NK-92 treated with Interleukin-12 subunit alpha and Interleukin-12 subunit beta, amount 100 ng/mL, for 24 hours (cell line): ENCODE measurements at regions not wholly inside any gene's neighbourhood (a gene's known extent, or its start where the extent isn't known, plus 50 kb on each side); places are given as distances from the start of the nearest gene placed in this dataset.
"Not testable (repeated sequence)": the region's sequence is repeated elsewhere in the genome, so short reads cannot be mapped to it uniquely, and the experiment has no call there.

ENCODE experiments used
- DNase-seq: peaks from one replicate; lab custom pipeline; 2025; lab: John Stamatoyannopoulos, UW

DNA sequence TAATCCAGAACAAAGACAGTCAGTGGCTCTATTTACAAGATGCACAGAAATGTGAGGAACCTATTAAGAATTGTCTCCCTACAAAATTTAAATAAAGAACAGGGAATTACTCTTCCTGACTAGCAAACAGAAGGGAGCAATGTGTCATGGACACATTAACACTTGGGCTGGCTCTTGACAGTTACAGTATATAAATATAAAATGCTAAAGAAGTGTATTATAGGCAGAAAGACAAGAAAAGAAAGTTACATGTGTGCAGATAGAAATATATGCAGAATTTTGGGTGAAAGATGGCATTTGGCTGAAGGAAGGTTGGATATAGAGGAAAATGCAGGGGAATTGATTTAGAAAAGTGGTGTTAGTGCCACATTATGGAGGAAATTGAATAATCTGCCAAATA is 2257.1 kb upstream of the ACO1 start:
- DNase-seq: no peak

DNA sequence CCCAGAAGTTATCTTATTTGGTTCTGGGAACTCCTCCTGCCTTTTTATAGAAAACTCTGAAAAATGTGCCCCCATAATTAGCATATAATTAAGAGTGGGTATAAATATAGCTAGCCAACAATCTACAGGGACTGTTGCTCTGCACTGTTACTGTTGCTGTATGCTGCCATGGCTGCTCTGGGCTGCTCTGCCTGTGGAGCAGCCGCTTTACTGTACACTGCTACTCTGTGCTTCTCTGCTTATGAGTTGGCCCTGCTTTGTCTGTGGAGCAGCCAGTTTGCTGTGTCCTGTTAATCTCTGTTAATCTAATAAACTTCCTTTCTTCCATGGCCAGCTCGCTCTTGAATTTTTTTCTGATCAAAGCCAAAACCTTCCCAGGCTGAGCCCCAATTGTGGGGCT is 2244.0 kb upstream of the ACO1 start:
- no peak for DNase-seq

DNA sequence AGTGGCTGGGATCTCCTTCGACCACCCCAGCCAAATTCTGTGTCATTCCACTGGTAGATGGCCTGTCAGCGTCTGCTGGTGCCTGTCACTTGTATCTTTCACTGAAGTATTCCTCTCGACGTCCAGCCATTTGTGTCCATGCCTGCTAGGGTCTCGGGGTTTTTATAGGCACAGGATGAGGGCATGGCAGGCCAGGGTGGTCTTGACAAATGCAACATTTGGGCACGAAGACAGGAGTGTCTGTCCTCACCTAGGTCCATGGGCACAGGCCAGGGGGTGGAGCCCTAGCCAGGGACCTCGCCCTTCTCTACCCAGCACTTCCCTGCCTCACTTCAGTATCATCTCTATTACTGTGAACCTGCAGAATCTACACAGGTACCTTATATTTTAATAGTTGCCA is 2223.9 kb upstream of the ACO1 start:
- DNase-seq: no peak

DNA sequence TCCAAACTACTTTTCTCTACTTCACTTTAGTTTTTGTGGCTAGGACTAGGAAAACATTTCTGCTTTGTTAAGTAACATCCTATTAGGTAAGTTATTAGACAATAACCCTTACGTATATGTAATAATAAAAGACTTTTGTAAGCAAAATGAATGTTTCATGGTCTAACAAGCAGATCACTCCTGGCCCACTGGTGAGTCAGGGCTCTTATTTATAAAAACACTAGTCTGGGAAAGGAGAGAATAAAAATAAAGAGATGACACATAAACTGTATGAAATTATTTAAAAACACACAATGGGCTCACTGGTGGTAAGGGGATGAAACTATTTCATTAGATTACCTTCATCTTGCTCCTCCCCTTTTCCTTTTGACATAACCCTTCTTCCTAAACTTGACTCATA is 2212.2 kb upstream of the ACO1 start:
- DNase-seq: no peak

DNA sequence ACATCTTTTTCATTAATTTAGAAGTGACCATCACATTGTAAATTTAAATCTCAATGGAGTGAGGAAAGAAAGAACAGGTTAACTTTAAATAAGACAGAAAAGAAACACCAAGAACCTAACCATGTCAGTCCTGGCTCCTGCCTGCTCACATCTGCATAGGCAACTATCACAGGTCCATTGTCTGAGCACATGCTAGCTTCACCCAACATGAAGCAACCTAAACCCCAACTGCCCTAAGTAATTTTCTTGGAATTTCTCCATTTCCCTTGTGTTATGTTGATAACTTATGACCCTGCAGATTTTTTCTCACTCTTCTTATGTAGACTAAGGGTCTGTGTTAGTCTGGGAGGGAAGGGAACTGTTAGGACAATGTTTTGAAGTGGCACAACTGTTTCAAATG is 2205.8 kb upstream of the ACO1 start:
- no peak for DNase-seq

DNA sequence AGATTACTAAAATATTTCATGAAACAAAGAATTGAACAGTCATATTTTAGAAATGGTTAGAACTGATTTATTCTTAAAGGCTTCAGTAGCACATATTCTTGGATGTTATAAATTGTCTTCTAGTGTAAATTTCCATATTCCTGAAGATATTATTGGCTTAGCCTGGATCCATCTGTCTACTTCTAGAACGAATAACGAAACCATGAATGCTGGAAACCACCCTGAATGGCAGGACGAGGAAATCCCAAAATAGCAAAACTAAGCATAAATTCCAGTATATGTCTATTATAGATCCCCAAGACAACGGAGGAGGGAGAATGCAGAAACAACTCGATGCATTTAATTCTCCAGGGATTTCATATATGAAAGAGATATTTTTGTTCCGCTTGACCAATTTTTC is 2191.0 kb upstream of the ACO1 start:
- no peak for DNase-seq

DNA sequence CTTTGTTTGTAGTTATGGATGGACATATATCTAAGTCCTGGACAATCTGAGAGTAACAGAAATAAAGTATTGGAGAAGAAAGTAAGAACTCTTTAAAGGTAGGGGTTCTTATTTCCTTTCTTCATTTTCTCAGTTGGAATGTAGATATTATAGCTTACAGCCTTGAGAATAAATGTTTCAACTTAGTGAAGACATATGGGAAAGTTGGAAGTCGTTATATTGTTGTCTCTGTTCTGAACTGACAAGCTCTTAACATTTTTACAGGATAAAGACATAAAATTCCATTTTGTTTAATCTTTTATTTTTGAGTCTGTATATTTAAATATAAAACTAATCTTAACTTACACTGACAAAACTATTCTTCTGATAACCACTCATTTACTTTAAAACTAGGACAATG is 2187.5 kb upstream of the ACO1 start:
- no peak for DNase-seq

DNA sequence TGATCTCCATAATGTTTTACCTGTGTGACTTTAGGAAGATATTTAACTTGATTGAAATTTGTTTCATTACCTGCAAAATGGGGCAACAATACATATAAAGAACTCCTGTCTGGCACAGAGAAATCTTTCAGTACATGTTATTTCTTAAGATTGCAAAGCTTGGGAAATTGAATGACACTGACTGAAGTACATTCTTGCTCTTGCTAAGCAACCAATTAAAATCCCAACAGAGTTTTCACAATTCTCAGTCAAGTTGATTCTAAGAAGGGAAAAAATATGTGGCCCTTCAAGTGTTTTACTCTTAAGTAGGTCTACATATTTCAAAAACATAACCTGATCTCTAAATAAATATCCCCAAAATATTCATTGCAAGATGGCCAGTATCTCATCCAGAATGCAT is 2187.0 kb upstream of the ACO1 start:
- no peak for DNase-seq

DNA sequence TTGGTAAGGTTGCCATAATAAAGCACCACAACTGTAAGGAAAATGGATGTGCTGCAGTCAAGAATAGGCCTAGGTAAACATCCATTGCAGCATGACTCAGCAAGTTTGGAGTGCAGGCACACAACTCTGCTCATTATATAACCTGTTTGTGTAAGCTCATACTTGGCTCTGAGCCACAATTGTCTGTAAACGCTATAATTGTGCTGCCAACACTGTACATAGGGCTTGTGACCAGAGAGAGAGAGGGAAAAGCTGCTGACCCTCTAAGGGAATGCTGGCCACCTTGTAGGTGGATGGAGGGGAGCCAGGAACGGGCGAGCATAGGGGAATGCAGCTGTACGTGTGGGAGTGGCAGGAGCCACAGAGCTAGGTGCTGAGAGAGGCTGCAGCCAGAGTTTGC is 2186.5 kb upstream of the ACO1 start:
- no peak for DNase-seq

DNA sequence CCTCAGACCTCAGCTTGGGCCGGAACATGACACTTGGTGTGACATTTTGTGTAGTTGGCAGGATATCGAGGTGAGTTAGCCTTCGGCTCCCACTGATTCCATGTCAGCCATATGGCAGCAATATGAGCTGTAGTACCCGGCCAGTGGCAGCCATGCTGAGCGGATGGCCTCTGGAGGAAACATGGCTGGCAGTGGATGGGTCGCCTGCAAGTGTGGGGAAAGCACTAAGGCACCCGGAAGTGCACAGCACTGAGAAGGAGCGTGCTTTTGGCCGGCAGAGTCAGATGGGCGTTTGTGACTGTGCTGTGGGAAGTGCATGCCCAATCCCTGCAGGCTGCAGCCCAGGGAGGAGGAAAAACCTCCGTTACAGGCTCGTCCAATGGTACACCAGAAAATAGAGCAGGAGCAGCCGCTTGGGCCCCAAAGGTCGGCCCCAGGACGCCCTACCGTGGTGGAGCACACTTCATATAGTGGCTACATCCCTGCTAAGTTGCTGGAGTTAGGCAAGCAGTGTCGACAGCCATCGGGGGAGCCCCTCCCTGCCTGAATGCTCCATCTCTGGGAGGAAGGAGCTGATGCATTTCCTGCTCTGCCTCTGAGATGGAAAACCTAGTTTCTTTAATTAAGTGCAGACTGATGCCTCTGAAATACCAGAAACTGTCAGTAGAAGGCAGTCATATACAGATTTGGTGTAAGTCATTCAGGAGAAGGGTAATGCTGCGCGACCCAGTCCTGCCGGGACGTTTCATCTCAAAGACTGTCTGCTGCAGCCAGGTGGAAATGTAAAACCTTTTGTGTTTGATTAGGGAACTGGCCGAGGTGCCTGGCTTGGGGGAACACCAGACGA is 2185.8 kb upstream of the ACO1 start:
- no peak for DNase-seq

DNA sequence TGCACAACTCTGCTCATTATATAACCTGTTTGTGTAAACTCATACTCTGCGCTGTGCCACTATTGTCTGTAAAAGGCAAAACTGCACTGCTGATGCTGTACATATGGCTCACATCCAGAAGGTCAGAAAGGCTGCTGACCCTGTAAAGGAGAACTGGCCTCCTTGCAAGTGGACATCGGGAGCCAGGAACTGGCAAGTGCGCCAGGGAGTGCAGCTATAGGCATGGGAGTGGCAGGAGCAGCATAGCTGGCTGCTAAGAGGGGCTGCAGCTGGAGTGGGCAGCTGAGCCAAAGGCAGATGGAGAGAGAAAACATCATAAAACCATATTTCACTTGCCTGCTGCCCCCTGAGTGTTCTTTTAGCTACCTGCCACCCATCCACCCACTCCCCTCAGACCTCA is 2183.4 kb upstream of the ACO1 start:
- no peak for DNase-seq

DNA sequence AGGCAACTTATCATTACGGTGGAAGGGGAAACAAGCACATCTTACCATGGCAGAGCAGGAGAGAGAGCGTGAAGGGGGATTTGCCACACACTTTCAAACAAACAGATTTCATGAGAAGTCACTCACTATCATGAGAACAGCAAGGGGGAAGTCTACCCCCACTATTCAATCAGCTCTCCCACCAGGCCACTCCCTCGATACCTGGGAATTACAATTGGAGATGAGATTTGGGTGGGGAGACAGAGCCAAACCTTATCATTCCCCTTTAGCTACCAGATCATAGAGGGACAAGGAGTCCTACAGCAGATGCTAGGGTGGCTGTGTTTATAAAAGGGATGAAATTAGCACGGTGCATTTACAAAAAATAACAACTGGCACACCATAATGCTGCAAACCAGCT is 2149.4 kb upstream of the ACO1 start:
- no peak for DNase-seq

DNA sequence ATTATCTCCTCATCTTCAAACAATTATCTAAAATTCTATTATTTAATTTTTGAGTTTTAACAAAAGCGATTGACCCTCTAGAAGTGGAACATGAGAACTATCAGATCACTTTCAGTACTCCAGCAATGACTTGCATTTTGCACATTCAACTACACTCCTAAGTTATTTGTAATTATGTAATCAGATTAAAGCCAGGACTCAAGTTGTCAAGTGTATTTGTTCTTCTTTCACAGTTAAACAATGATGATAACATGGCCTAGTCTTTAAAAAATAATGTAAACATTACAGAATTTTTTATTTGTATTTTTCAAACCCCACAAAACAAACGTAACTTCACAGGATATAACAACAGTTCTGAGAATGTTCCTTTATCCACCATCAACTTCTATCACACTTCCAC is 2148.9 kb upstream of the ACO1 start:
- no peak for DNase-seq

DNA sequence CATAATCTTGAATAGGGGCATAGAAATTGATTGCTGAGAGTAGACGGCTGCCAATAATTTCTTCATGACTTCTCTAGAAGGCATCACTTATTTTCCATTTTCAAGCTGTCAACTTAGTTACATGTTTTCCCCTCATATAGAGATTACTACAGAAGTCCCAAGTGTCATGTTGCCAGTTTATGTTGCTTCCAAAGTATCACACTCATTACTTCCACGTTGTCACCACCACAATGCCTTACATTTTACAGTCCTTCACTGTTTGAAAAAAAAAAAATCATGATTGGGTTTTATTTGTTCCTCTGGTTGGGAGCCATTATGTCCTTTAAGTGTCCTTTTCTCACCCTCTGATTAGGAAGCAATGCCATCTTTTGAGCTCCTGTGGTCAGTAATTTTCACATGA is 2144.6 kb upstream of the ACO1 start:
- no peak for DNase-seq

DNA sequence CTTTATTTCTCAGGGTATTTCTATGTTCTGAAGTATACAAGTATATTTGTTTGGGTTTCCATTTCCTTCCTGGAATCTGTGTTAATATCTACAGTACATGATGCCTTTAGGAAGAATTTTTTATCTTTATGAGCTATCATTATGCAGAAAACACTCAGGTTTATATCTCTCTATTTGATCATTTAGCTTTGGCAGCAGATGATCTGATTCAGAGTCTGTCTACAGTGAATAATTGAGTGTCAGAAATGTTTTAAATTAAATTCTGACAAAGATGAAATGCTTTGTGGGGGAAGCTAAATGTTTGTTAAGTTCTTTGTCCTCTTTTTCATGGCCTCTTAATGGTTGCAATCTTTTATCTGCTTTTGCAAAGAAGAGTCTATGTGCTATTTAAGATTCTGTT is 2141.0 kb upstream of the ACO1 start:
- no peak for DNase-seq

DNA sequence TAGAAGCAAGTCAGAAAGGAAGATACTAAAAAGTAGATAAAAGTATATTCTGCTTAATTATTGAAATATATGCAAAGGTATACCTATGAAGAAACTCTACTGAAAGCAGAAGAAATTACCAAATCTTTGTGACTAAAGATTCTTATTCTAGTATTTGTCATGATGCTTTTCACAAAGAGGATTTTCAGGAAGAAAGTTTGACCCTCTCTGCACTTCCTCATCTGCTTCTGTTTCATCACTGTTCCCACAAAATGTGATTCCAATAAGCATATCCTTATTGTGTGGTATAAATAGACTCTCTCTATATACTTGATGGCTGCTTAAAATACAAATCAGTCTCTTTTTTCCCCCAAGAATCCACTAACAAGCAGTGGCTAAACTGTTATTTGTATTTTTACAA is 2139.6 kb upstream of the ACO1 start:
- no peak for DNase-seq

DNA sequence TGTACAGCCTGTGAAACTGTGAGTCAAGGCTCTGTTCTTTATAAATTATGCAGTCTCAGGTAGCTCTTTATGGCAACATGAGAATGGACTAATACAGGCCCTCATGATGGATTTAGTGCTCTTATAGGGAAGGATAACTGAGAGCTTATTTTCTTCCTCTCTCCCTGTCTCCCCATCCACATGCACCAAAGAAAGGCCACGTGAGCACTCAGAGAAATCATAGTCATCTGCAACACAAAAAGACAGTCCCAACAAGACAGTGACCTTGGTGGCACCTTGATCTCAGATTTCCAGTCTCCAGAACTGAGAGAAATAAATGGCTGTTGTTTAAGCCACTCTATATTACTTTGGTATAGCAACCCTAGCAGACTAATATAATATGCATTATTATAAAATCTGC is 2133.6 kb upstream of the ACO1 start:
- no peak for DNase-seq

DNA sequence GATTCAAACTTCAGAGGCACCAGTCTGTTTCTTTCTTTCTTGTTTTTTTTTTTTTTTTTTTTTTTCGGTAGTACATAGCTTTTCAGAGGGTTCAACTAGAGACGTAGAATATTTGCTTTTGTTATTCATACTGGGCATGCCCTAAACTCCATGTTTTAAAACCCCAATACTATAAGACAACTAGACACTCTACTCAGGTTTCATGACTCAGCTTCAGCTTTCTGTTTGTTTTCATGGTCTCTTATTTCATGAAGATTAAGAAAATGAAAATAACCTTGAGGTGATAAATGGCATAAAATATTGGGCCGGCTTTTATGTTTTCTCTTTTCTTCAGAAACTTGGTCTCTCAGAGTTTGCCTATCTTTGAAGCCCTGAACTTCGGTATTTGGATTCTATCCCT is 2126.3 kb upstream of the ACO1 start:
- no peak for DNase-seq

DNA sequence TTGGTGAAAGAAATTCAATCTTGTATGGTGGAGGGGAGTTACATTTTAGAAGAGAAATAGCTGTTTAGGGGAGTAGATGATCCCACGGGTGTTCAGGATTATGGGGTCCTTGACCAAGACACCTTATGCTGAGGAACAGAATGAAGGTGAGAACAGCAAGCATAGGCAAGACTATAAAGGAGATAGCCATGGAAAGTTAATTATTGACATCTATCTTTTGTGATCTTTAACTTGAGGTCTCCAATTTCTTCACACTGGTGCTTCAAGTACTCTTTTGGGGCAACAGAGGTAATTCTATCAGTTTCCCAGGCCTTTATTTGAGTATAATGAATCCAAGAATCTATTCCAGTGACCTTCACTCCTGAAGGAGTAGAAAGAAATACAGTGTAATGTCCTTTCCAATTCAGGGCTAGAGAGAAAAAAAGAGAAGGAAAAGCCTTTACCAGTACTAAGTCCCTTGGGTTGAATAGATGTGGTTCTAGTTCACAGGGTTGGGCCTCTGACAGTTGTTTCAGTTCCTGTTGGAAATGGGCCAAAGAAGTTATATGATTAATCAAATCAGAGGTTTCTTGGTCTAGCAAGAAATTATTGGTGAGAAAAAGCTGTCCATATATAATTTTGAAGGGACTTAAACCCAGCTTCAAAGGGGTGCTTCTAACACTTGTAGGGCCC is 2104.1 kb upstream of the ACO1 start:
- no peak for DNase-seq

DNA sequence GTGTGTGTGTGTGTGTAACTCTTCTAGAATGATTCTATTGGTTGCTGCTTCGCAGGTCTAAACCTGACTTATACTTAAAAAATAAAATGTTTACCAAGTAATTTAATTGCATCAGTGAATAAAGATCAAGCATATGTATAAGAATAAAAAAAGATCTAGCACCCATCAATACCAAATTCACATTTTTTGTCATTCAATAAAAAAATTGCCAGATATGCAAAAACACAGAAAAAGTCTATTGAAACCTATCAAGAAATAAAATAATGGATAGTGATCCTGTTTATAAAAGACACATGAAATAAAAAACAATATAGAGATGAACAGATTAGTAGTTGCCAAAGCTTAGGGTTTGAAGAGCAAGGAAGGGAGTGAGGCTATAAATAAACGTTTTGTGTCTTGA is 2095.0 kb upstream of the ACO1 start:
- DNase-seq: no peak

DNA sequence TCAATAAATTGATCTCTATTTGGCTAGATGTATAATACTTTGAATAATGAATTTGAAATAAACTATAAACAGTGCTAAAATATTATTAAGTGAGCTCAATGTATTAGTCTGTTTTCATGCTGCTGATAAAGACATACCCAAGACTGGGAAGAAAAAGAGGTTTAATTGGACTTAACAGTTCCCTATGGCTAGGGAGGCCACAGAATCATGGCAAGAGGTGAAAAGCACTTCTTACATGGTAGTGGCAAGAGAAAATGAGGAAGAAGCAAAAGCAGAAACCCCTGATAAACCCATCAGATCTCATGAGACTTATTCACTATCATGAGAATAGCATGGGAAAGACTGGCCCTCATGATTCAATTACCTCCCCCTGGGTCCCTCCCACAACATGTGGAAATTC is 2092.4 kb upstream of the ACO1 start:
- not testable (repeated sequence) for DNase-seq

DNA sequence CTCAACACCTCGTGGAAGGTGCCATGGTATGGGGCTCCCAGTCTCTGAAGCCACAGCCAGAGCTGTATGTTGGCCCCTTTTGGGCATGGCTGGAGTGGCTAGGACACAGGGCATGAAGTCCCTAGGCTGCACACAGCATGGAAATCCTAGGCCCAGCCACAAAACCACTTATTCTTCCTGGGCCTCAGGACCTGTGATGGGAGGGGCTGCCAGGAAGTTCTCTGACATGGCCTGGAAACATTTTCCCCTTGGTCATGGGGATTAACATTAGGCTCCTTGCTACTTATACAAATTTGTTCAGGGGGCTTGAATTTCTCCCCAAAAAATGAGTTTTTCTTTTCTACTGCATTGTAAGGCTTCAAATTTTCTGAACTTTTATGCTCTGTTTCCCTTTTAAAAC is 2091.2 kb upstream of the ACO1 start:
- DNase-seq: no peak

DNA sequence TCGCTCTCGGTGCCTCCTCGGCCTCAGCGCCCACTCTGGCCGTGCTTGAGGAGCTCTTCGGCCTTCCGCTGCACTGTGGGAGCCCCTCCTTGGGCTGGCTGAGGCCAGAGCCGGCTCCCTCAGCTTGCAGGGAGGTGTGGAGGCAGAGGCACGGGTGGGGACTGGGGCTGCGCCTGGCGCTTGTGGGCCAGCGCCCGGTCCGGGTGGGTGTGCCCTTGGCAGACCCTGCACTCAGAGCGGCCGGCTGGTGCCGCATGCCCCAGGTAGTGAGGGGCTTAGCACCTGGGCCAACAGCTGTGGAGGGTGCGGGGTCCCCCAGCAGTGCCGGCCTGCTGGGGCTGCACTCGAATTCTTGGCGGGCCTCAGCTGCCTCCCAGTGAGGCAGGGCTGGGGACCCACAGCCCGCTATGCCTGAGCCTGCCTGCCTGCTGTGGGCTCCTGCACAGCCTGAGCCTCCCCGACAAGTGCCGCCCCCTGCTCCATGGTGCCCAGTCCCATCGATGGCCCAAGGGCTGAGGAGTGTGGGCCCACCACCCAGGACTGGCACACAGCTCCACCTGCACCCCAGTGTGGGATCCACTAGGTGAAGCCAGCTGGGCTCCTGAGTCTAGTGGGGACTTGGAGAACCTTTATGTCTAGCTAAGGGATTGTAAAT is 2085.2 kb upstream of the ACO1 start:
- no peak for DNase-seq
